GM10266 (cell line): ENCODE measurements at regions not wholly inside any gene's neighbourhood (a gene's known extent, or its start where the extent isn't known, plus 50 kb on each side); places are given as distances from the start of the nearest gene placed in this dataset.

Experiments
- DNase-seq: peaks from one replicate; pipeline ENCODE4 v3.0.0; 2012; ENCODE audit errors: extremely low spot score
- TF ChIP-seq, protein P1 (sequence below): IDR thresholded peaks from 2 replicates; pipeline ENCODE4 v1.5.1; 2012; ENCODE audit warnings: mild to moderate bottlenecking, low read depth; ENCODE audit not compliant: control insufficient read depth, insufficient read depth; ENCODE audit errors: missing control alignments

DNA sequence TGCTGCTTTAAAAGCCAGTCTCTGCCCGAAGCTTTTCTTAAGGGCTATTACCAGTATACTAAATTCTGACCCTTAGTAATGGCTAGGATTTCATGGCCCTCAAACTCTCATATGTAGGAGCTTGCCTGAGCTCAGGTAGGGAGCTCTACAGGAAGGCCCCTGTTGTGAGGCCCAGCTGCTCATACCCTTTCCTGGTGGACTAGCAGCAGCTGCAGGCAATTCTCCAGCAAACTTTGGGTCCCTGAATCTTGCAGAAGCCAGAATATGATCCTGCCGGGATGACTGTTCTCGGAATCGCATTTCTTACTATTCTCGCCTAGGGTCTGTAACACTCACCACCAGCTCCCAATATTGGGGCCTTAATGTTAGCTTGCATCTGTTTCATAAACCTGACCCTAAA lies 106.4 kb upstream of the SERTAD2 start:
- TF ChIP-seq, protein P1, sequence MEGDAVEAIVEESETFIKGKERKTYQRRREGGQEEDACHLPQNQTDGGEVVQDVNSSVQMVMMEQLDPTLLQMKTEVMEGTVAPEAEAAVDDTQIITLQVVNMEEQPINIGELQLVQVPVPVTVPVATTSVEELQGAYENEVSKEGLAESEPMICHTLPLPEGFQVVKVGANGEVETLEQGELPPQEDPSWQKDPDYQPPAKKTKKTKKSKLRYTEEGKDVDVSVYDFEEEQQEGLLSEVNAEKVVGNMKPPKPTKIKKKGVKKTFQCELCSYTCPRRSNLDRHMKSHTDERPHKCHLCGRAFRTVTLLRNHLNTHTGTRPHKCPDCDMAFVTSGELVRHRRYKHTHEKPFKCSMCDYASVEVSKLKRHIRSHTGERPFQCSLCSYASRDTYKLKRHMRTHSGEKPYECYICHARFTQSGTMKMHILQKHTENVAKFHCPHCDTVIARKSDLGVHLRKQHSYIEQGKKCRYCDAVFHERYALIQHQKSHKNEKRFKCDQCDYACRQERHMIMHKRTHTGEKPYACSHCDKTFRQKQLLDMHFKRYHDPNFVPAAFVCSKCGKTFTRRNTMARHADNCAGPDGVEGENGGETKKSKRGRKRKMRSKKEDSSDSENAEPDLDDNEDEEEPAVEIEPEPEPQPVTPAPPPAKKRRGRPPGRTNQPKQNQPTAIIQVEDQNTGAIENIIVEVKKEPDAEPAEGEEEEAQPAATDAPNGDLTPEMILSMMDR = no peak
- no peak for DNase-seq

GRCh38 chr2:64762301-64762997 lies 108.7 kb upstream of the SERTAD2 start:
- DNase-seq = no peak
- TF ChIP-seq, protein P1 = no peak

DNA sequence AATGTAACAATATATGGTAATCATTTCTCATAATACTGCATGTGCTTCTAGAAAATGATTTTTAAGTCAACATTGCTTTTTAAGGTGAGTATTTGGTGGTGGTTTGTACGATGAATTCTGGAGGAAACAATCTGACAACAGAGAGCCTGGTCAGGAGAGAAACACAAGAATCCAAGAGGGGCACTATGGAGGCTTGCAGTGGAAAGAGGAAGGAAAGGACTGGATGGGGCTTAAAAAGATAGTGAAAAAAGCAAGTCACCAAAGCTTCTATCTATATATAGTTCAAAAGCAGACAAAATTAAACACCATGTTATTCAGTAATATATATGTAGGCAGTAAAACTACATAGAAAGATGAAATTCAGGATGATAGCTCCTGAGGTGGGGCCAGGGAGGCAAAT lies 109.4 kb upstream of the SERTAD2 start:
- TF ChIP-seq, protein P1 = no peak
- no peak for DNase-seq

DNA sequence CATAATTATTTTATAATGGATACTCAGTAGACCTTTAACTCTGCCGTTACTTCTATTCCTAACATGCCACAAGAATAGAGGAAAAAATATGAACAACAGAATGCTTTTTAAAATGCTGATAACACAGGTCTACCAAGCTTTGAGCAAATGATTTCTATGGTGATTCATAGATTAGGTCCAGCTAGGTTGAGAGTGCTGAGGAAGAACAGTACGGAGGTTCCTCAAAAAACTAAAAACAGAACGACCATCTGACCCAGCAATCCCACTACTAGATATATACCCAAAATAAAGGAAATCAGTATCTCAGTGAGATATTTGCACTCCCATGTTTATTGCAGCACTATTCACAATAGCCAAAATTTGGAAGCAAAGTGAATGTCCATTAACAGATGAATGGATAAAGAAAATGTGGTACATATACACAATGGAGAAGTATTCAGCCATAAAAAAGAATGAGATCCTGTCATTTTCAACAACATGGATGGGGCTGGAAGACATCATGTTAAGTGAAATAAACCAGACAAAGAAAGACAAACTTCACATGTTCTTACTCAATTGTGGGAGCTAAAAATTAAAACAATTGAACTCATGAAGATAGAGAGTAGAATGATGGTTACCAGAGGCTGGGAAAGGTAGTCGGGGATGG lies 111.6 kb upstream of the SERTAD2 start:
- DNase-seq = no peak
- TF ChIP-seq, protein P1 = no peak

GRCh38 chr2:64766841-64767669 lies 113.3 kb upstream of the SERTAD2 start:
- TF ChIP-seq, protein P1 = no peak
- DNase-seq = peak; percentile 51

DNA sequence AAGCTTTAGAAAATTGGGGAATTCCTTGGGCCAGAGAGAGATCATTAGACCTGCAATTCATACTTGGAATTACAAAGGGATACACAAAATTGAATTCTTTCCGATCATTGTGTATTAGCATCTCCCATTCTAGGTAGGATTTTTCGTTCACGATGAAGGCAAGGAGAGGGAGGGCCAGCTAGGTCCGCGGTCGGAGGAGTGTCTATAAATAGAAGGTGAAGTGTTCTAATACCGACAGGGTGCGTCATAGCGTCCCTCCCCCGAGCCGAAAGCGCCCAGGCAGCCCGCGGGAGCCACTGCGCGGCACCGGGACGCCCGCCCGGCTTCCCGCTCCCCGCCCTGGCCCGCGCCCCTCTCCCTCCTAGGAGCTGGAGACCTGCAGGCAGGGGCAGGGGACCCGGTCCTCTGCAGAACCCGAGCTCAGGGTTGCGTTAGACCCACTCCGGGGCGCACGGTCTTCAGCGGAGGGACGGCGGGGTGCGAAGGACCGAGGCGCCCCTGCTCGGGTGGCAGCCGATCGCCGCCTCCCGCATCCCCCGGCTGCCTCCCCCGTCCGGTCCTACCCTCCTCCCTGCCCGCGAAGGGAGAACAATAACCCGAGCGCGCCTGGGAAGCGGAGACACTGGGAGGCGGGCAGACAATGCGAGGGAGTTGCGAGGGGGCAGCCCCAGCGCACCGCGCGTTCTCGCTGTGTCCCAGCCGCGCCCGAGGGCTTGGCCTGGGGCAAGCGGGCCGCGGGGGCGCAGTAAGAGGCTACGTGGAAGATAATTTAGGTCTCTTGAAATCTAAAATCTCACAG lies 114.2 kb upstream of the SERTAD2 start:
- peak; percentile 90 for DNase-seq
- TF ChIP-seq, protein P1 = peak; percentile 38
